Fibroblast of pulmonary artery (primary cell): ENCODE measurements at regions not wholly inside any gene's neighbourhood (a gene's known extent, or its start where the extent isn't known, plus 50 kb on each side); places are given as distances from the start of the nearest gene placed in this dataset.
"Not testable (repeated sequence)": the region's sequence is repeated elsewhere in the genome, so short reads cannot be mapped to it uniquely, and the experiment has no call there.

Source experiments
- DNase-seq: peaks from one replicate; pipeline ENCODE4 v3.0.0-alpha.2; 2010; ENCODE audit warnings: low read depth
- H3K4me3 ChIP-seq: replicated peaks from 2 replicates; pipeline ENCODE4 v1.5.1; 2011; ENCODE audit warnings: low read depth, mild to moderate bottlenecking, control low read depth, low read length, moderate library complexity
- CTCF ChIP-seq: IDR thresholded peaks from 2 replicates; pipeline ENCODE4 v1.5.1; 2011; ENCODE audit warnings: mild to moderate bottlenecking, control low read depth, low read length, inconsistent platforms; ENCODE audit errors: missing control alignments

GRCh38 chr3:190972840-190973270 lies 110.4 kb upstream of the GMNC start:
- no peak for TF ChIP-seq CTCF
- no peak overlapping the region for H3K4me3 ChIP-seq
- DNase-seq: no peak

GRCh38 chr3:190972196-190972595 lies 109.7 kb upstream of the GMNC start:
- no peak for DNase-seq
- H3K4me3 ChIP-seq: no peak overlapping the region

DNA sequence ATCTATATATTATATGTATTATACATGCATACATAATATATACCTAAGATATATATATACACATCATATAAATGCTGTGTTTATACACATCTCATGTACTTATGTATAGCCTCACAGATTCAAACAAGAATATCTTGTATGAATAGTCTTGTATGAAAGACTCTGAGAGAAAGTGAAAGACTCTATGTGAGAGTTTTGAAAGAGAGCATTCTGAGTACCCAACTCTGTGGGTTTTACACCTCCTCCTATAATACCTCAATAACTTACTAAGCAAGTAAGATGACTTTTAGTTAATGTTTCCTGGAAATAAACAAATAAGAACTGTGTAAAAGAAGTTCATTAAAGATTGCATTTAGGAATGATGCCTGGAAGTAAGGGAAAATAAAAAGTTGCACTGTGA lies 108.1 kb upstream of the GMNC start:
- no peak overlapping the region for H3K4me3 ChIP-seq
- DNase-seq: no peak
- TF ChIP-seq CTCF: no peak

More at GRCh38 chr3:190972196-190972595, 109.7 kb upstream of the GMNC start:
- no peak for TF ChIP-seq CTCF

GRCh38 chr3:190968616-190969015 lies 106.1 kb upstream of the GMNC start:
- no peak for DNase-seq
- no peak overlapping the region for H3K4me3 ChIP-seq
- no peak for TF ChIP-seq CTCF

- H3K4me3 ChIP-seq, DNase-seq: not testable (repeated sequence)
These were observed 102.4 kb upstream of the GMNC start for GRCh38 chr3:190964931-190965330.

DNA sequence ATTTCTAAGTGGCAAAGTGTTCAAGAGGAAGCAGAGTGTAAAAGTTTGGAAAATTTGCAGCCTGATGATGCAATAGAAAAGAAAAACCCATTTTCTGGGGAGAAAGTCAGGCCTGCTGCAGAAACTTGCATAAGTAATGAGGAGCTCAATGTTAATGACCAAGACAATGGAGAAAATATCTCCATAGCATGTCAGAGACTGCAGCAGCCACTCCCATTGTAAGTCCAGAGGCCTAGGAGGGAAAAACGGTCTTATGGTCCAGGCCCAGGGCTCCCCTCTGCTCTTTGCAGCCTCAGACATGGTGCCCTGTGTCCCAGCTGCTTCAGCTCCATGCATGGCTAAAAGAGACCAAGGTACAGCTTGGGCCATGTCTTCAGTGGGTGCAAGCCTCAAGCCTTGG lies 96.6 kb upstream of the GMNC start:
- TF ChIP-seq CTCF: no peak
- DNase-seq: no peak
- no peak overlapping the region for H3K4me3 ChIP-seq

DNA sequence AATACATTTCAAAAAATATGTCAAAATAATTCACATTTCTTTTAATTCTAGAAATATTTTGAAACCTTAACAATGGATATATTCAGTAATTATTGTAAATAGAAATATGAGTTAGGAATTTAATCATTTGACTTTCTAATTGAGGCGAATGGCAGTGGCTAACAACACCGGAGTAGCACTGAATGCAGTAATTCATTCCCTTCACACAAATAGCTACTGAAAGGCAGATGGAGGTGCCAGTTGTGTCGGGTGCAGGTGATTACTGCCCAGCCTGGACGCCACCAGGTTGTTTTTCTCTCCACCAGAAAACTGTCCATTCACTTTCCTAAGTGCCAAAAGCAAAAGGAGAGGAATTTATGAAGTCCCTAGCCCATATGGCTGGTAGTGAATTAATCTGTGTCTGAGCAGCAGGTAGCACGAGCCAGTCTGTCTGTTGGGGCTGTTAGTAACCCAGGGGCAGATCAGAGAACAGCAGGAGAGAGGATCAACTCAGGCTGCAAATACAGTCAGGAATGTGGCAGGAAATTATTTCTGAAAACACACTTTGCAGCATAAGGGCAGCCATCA lies 79.3 kb upstream of the GMNC start:
- TF ChIP-seq CTCF: no peak
- H3K4me3 ChIP-seq: no peak overlapping the region
- no peak for DNase-seq

DNA sequence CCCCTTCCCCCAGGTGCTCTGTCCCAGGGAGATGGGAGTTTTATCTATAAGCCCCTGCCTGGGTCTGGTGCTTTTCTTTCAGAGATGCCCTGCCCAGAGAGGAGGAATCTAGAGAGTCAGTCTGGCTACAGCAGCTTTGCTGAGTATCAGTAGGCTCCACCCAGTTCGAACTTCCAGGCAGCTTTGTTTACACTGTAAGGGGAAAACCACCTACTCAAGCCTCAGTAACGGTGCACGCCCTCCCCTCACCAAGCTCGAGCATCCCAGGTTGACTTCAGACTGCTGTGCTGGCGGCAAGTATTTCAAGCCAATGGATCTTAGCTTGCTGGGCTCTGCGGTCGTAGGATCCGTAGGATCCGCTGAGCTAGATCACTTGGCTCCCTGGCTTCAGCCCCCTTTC lies 72.1 kb upstream of the GMNC start:
- not testable (repeated sequence) for H3K4me3 ChIP-seq

More for the DNA sequence above, 72.1 kb upstream of the GMNC start:
- DNase-seq: not testable (repeated sequence)
